GM23248 (cell line): ENCODE measurements at regions not wholly inside any gene's neighbourhood (a gene's known extent, or its start where the extent isn't known, plus 50 kb on each side); places are given as distances from the start of the nearest gene placed in this dataset.

Experiments
- EZH2 ChIP-seq: fragments of 200-600 bp; sonication (generic); IDR thresholded peaks from 2 replicates; pipeline ENCODE4 v1.6.1; 2018; ENCODE audit warnings: antibody characterized with exemption, mild to moderate bottlenecking; ENCODE audit not compliant: insufficient read depth, poor library complexity, severe bottlenecking
- EZH2phosphoT487 ChIP-seq: fragments of 200-600 bp; sonication (generic); IDR thresholded peaks from 2 replicates; pipeline ENCODE4 v1.6.1; 2018; ENCODE audit warnings: antibody characterized with exemption, moderate library complexity, mild to moderate bottlenecking, low read depth; ENCODE audit not compliant: insufficient read depth

- no peak for TF ChIP-seq EZH2phosphoT487
- no peak for TF ChIP-seq EZH2
These were observed 189.9 kb downstream of the IRF8 start for GRCh38 chr16:86088816-86089215.
